Stimulated activated CD4-positive, alpha-beta T cell treated with anti-CD3 and anti-CD28 coated beads, Interleukin-15, amount 100 ng/mL, for 48 hours (primary cell): ENCODE measurements at regions not wholly inside any gene's neighbourhood (a gene's known extent, or its start where the extent isn't known, plus 50 kb on each side); places are given as distances from the start of the nearest gene placed in this dataset.
A peak's percentile ranks its signal among the peaks of the same experiment; 100 is the strongest.
"Not testable (repeated sequence)": the region's sequence is repeated elsewhere in the genome, so short reads cannot be mapped to it uniquely, and the experiment has no call there.

ENCODE experiments used
- DNase-seq, 2 donors: peaks; one replicate each; pipeline ENCODE4 v3.0.0-alpha.2; 2020; ENCODE audit warnings: low read depth in 2 of 2

- no peak for DNase-seq
Observed at GRCh38 chr5:116964438-116964837, 389.8 kb upstream of the SEMA6A start.

GRCh38 chr5:116961021-116961420, 386.4 kb upstream of the SEMA6A start:
- DNase-seq = no peak

GRCh38 chr5:116959843-116960242, 385.2 kb upstream of the SEMA6A start:
- no peak for DNase-seq

- no peak for DNase-seq
Observed at GRCh38 chr5:116953251-116953930, 378.8 kb upstream of the SEMA6A start.

GRCh38 chr5:116951219-116951618, 376.6 kb upstream of the SEMA6A start:
- DNase-seq = no peak

- peak; percentile 33 to 51 for DNase-seq
Observed at GRCh38 chr5:116947691-116948528, 373.3 kb upstream of the SEMA6A start.

- DNase-seq = not testable (repeated sequence)
Observed at GRCh38 chr5:116945613-116946382, 371.2 kb upstream of the SEMA6A start.

- no peak for DNase-seq
Observed at GRCh38 chr5:116944183-116944582, 369.6 kb upstream of the SEMA6A start.

- no peak for DNase-seq
Observed at GRCh38 chr5:116942622-116943021, 368.0 kb upstream of the SEMA6A start.

GRCh38 chr5:116939641-116940040, 365.0 kb upstream of the SEMA6A start:
- DNase-seq = no peak

- DNase-seq = no peak
Observed at GRCh38 chr5:116938488-116938887, 363.9 kb upstream of the SEMA6A start.

- DNase-seq = no peak
Observed at GRCh38 chr5:116935561-116936162, 361.0 kb upstream of the SEMA6A start.

- no peak for DNase-seq
Observed at GRCh38 chr5:116930616-116931015, 356.0 kb upstream of the SEMA6A start.

GRCh38 chr5:116923344-116923743, 348.7 kb upstream of the SEMA6A start:
- no peak for DNase-seq

- DNase-seq = no peak
Observed at GRCh38 chr5:116922532-116922931, 347.9 kb upstream of the SEMA6A start.

- DNase-seq = no peak
Observed at GRCh38 chr5:116914869-116915504, 340.4 kb upstream of the SEMA6A start.

GRCh38 chr5:116912221-116912620, 337.6 kb upstream of the SEMA6A start:
- DNase-seq = no peak

- no peak for DNase-seq
Observed at GRCh38 chr5:116911074-116911473, 336.5 kb upstream of the SEMA6A start.

- DNase-seq = no peak
Observed at GRCh38 chr5:116908537-116908936, 333.9 kb upstream of the SEMA6A start.

- DNase-seq = no peak
Observed at GRCh38 chr5:116905885-116906284, 331.3 kb upstream of the SEMA6A start.

GRCh38 chr5:116900793-116901192, 326.2 kb upstream of the SEMA6A start:
- no peak for DNase-seq

GRCh38 chr5:116898917-116899316, 324.3 kb upstream of the SEMA6A start:
- DNase-seq = no peak
